ENCODE measurements at regions not wholly inside any gene's neighbourhood (a gene's known extent, or its start where the extent isn't known, plus 50 kb on each side); places are given as distances from the start of the nearest gene placed in this dataset.

- no peak for TF ChIP-seq E2F4 (IDR thresholded peaks at IDR 0.05; ENCODE audit: low read depth, low read length)
- no peak for TF ChIP-seq ZNF592 (IDR thresholded peaks at IDR 0.05)
- TF ChIP-seq JUNB (IDR thresholded peaks at IDR 0.05) = no peak
- TF ChIP-seq ZBTB33 (IDR thresholded peaks at IDR 0.05) = no peak
- TF ChIP-seq IKZF1 (conservative IDR thresholded peaks at IDR 0.05) = no peak
- TF ChIP-seq HDAC6 (IDR thresholded peaks at IDR 0.05; ENCODE audit: unreplicated experiment) = no peak
- TF ChIP-seq SMAD1 (IDR thresholded peaks at IDR 0.05; ENCODE audit: low read depth, partially characterized antibody) = no peak
- TF ChIP-seq SMARCA5 (IDR thresholded peaks at IDR 0.05) = no peak
- no peak for TF ChIP-seq MTA3 (IDR thresholded peaks at IDR 0.05; ENCODE audit: borderline replicate concordance, low read length)
- no peak for TF ChIP-seq POLR2AphosphoS2 (IDR thresholded peaks at IDR 0.05; ENCODE audit: low read depth, low read length)
- Histone ChIP-seq H3K9me3 (replicated peaks; ENCODE audit: control insufficient read depth, insufficient read depth, low read length) (no peaks in the 10 kb centered on the region), H3K9ac (ENCODE audit: control insufficient read depth, insufficient read depth, low read length) (no peak overlapping the region), H3K27me3 (replicated peaks in 1 of 2; ENCODE audit: control insufficient read depth in 2 of 2, insufficient read depth in 2 of 2, low read length in 1 of 2) (no peaks in the 10 kb centered on the region), H2AFZ (ENCODE audit: control insufficient read depth, low read depth, low read length) (no peak overlapping the region), H3K4me2 (ENCODE audit: control insufficient read depth, insufficient read depth) (no peak overlapping the region), H3K79me2 (ENCODE audit: control insufficient read depth, insufficient read depth, low read length) (no peaks in the 10 kb centered on the region), H3K4me3 (no peak overlapping the region), H3K36me3 (ENCODE audit: control insufficient read depth in 2 of 2, insufficient read depth in 2 of 2, low read length in 1 of 2) (no peaks in the 10 kb centered on the region), H4K20me1 (ENCODE audit: control insufficient read depth, insufficient read depth) (no peaks in the 10 kb centered on the region), H3K4me1 (ENCODE audit: control insufficient read depth, insufficient read depth, low read length) (no peaks in the 10 kb centered on the region), H3K27ac (ENCODE audit: control insufficient read depth, insufficient read depth) (no peak overlapping the region)
- no peak for ATAC-seq
- no TSS peak for BruUV-seq (replicated peaks)
- FAIRE-seq = no peak
- no peak for DNase-seq (ENCODE audit: low read depth, low spot score)
- ChIA-PET POLR2A (no interaction called here), SMC1A (ENCODE audit: uncharacterized antibody, unreplicated experiment) (no interaction called here), CTCF (no interaction called here), RAD21 (ENCODE audit: unreplicated experiment) (no interaction called here)
- 13% methylated on average over 5 of the region's 5 CpGs for WGBS (ENCODE audit: insufficient coverage, insufficient replicate concordance, low lambda C conversion rate, missing lambda C conversion rate)
- intact Hi-C loops (cut with micrococcal nuclease; ENCODE audit: unreplicated experiment) (no loop called here), in situ Hi-C loops (cut with MboI) (no loop called here)
Observed at GRCh38 chr10:29805134-29805723, 170.5 kb upstream of the SVIL start.
